ENCODE measurements at regions not wholly inside any gene's neighbourhood (a gene's known extent, or its start where the extent isn't known, plus 50 kb on each side); places are given as distances from the start of the nearest gene placed in this dataset.

DNA sequence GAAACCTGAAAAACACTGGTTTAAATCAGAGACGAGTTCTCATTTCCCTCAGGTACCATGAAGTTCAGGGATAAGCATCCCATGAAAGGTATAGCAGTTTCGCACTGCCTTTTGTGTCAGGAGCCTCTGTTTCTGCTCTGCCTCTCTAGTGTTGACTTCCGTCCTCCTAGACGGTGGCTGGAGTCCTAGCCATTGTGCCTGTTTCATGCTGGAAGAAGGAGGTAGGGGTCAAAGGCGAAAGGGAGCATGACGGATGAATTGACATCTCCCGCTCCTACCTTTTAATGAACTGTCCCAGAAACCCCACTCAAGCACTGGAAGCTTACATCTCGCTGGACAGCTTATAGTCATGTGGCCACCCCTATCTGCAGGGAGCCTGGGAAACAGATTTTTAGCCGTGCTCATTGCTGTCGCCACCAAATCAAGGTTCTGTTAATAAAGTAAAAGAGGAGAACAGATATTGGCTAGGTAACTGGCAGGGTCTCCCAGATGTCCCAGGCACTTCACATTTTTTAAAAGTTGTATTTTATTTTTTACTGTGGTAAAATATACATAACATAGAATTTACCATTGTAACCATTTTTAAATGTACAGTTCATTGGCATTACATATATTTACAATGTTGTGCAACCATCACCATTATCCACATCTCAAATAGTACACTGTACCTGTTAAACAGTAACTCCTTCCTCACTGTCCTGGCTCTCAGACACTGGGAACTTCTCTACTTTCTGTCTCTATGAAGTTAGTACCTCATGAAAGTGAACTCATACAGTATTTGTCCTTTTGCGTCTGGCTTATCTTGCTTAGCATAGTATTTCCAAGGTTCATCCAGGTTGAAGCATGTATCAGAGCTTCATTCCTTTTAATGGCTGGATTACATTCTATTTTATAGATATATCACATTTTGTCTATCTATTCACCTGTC, 55.0 kb upstream of the CTLA4 start:
- TF ChIP-seq CTCF (IDR thresholded peaks at IDR 0.05) = no peak
- TF ChIP-seq POLR2A (IDR thresholded peaks at IDR 0.05) = no peak

Data from adrenal gland (tissue), 5 donors.